SK-N-SH (cell line): ENCODE measurements at regions not wholly inside any gene's neighbourhood (a gene's known extent, or its start where the extent isn't known, plus 50 kb on each side); places are given as distances from the start of the nearest gene placed in this dataset.

Experiments
- CTCF ChIA-PET: fragments of 300-600, 350-600 bp; formaldehyde crosslinking; extraction: SDS; loops from one replicate; lab custom pipeline; 2021; lab: Yijun Ruan, JAX
- POLR2A ChIA-PET: fragments of 350-600 bp; sonication (Branson Sonifier 250); formaldehyde crosslinking; extraction: SDS; loops from one replicate; lab custom pipeline; 2020; ENCODE audit warnings: antibody characterized with exemption, inconsistent platforms; lab: Yijun Ruan, JAX
- DNase-seq: peaks from one replicate; pipeline ENCODE4 v3.0.0; 2012
- H2AFZ ChIP-seq: fragments of 200-600 bp; sonication (generic); 2 replicates; pipeline ENCODE4 v1.8.1; 2016; ENCODE audit warnings: antibody characterized with exemption, mild to moderate bottlenecking, low read depth
- H3F3A ChIP-seq: fragments of 200-600 bp; sonication (generic); replicated peaks from 2 replicates; pipeline ENCODE3; 2016; ENCODE audit warnings: antibody characterized with exemption, mild to moderate bottlenecking; ENCODE audit not compliant: insufficient read depth
- H3K27ac ChIP-seq, 2 experiments: fragments of 200-500 bp in 1 of 2; fragments of 200-600 bp in 1 of 2; sonication (Bioruptor generic) in 1 of 2; sonication (generic), shearing (Covaris generic) in 1 of 2; 2 replicates each; pipeline versions ENCODE4 v1.5.1 to v1.6.1; 2014 to 2016; ENCODE audit warnings: low read depth in 2 of 2, inconsistent platforms in 1 of 2, low read length in 1 of 2, mild to moderate bottlenecking in 1 of 2, mixed read lengths in 1 of 2
- H3K27me3 ChIP-seq: fragments of 200-600 bp; sonication (generic), shearing (Covaris generic); 2 replicates; pipeline ENCODE4 v1.6.1; 2016; ENCODE audit warnings: mixed run types; ENCODE audit not compliant: insufficient read depth
- H3K36me3 ChIP-seq, 2 experiments: fragments of 200-500 bp in 1 of 2; fragments of 200-600 bp in 1 of 2; sonication (Bioruptor generic) in 1 of 2; sonication (generic) in 1 of 2; replicated peaks in 1 of 2; 2 replicates each; pipeline versions ENCODE3 to v1.5.1; 2014 to 2016; ENCODE audit warnings: low read length in 1 of 2, mild to moderate bottlenecking in 1 of 2; ENCODE audit not compliant: insufficient read depth in 2 of 2, control insufficient read depth in 1 of 2
- H3K4me1 ChIP-seq, 2 experiments: fragments of 200-500 bp in 1 of 2; fragments of 200-600 bp in 1 of 2; sonication (Bioruptor generic) in 1 of 2; sonication (generic), shearing (Covaris generic) in 1 of 2; 2 replicates each; pipeline versions ENCODE4 v1.5.1 to v1.6.1; 2014 to 2016; ENCODE audit warnings: low read depth in 1 of 2, low read length in 1 of 2, mixed run types in 1 of 2; ENCODE audit not compliant: insufficient read depth in 2 of 2, control insufficient read depth in 1 of 2
- H3K4me2 ChIP-seq: fragments of 200-600 bp; sonication (generic), shearing (Covaris generic); 2 replicates; pipeline ENCODE4 v1.6.1; 2017; ENCODE audit warnings: mixed run types
- H3K4me3 ChIP-seq, 2 experiments: fragments of 200-500 bp in 1 of 2; fragments of 200-600 bp in 1 of 2; sonication (Bioruptor generic) in 1 of 2; sonication (generic), shearing (Covaris generic) in 1 of 2; 2 replicates each; pipeline versions ENCODE4 v1.5.1 to v1.8.1; 2014 to 2016; ENCODE audit warnings: low read depth in 2 of 2, inconsistent platforms in 1 of 2, low read length in 1 of 2, mild to moderate bottlenecking in 1 of 2, mixed read lengths in 1 of 2, moderate library complexity in 1 of 2
- H3K79me2 ChIP-seq: fragments of 200-600 bp; sonication (generic); 2 replicates; pipeline ENCODE4 v1.8.1; 2017; ENCODE audit warnings: mild to moderate bottlenecking; ENCODE audit not compliant: insufficient read depth
- H3K9ac ChIP-seq: fragments of 200-600 bp; sonication (generic); 2 replicates; pipeline ENCODE4 v1.6.1; 2017; ENCODE audit warnings: mixed run types
- H3K9me2 ChIP-seq: fragments of 200-600 bp; sonication (generic); 2 replicates; pipeline ENCODE4 v1.6.1; 2017; ENCODE audit warnings: mixed run types
- H3K9me3 ChIP-seq: fragments of 200-600 bp; sonication (generic); 2 replicates; pipeline ENCODE4 v1.6.1; 2017; ENCODE audit warnings: mixed run types, mild to moderate bottlenecking, moderate library complexity
- H4K20me1 ChIP-seq: fragments of 200-600 bp; sonication (generic); 2 replicates; pipeline ENCODE4 v1.6.1; 2017; ENCODE audit warnings: mild to moderate bottlenecking, mixed run types; ENCODE audit not compliant: insufficient read depth
- CHD2 ChIP-seq: fragments of 150-350 bp; IDR thresholded peaks from 2 replicates; pipeline ENCODE4 v1.6.1; 2018; ENCODE audit warnings: low read length; ENCODE audit not compliant: partially characterized antibody
- EP300 ChIP-seq, 2 experiments: IDR thresholded peaks; 2 replicates each; pipeline versions ENCODE4 v1.4.0 to v1.6.1; 2012; ENCODE audit warnings: borderline replicate concordance in 1 of 2, low read depth in 1 of 2, low read length in 1 of 2
- FOSL2 ChIP-seq: IDR thresholded peaks from 2 replicates; pipeline ENCODE4 v1.4.0; 2012; ENCODE audit warnings: low read depth, mild to moderate bottlenecking, moderate library complexity, borderline replicate concordance
- GABPA ChIP-seq: IDR thresholded peaks from 2 replicates; pipeline ENCODE4 v1.4.0; 2012; ENCODE audit warnings: low read depth, mild to moderate bottlenecking
- GATA2 ChIP-seq: sonication (generic); formaldehyde crosslinking; IDR thresholded peaks from 2 replicates; pipeline ENCODE4 v1.5.0; 2020; ENCODE audit warnings: mild to moderate bottlenecking, missing genetic modification reagents
- JUND ChIP-seq: IDR thresholded peaks from 2 replicates; pipeline ENCODE4 v1.4.0; 2012
- NFIC ChIP-seq: IDR thresholded peaks from 2 replicates; pipeline ENCODE4 v1.4.0; 2012; ENCODE audit warnings: borderline replicate concordance
- PBX3 ChIP-seq: IDR thresholded peaks from 2 replicates; pipeline ENCODE4; 2012
- TAF1 ChIP-seq: IDR thresholded peaks from 2 replicates; pipeline ENCODE4 v1.6.1; 2012; ENCODE audit warnings: low read depth, mild to moderate bottlenecking, low read length, moderate library complexity, borderline replicate concordance
- TCF12 ChIP-seq: IDR thresholded peaks from 2 replicates; pipeline ENCODE4 v1.4.0; 2012
- TEAD4 ChIP-seq: IDR thresholded peaks from 2 replicates; pipeline ENCODE4 v1.4.0; 2012; ENCODE audit warnings: mild to moderate bottlenecking, borderline replicate concordance; ENCODE audit not compliant: insufficient read depth
- ZBTB33 ChIP-seq: IDR thresholded peaks from 2 replicates; pipeline ENCODE4 v1.4.0; 2012; ENCODE audit warnings: low read depth, borderline replicate concordance
- WGBS: methylation state at CpG from one replicate; pipeline ENCODE4 v1.1.6; 2017; ENCODE audit warnings: low lambda C conversion rate; 5-methylcytosine and 5-hydroxymethylcytosine counted together

GRCh38 chr11:104624021-104624420, 274.2 kb downstream of the CASP12 start:
- Histone ChIP-seq H3K27ac (peak overlapping the region in 1 of 2 experiments; percentile 7; a peak in 1 of 4 replicates), H3K9ac (no peak overlapping the region), H3F3A (peaks cover 14% of the 10 kb centered on the region), H3K36me3 (no peaks in the 10 kb centered on the region), H3K4me2 (no peak overlapping the region), H2AFZ (0 out of 2 replicates have a peak overlapping the region, but pooled peaks have one; percentile 18), H3K27me3 (no peaks in the 10 kb centered on the region), H3K9me3 (no peaks in the 10 kb centered on the region), H3K9me2 (no peaks in the 10 kb centered on the region), H3K79me2 (no peaks in the 10 kb centered on the region), H3K4me1 (peaks cover 0 to 14% of the 10 kb centered on the region in 2 experiments; a peak in 2 of 4 replicates), H3K4me3 (no peak overlapping the region), H4K20me1 (no peaks in the 10 kb centered on the region)
- CTCF ChIA-PET = no interaction called here
- no peak for DNase-seq
- TF ChIP-seq GATA2 (no peak), JUND (no peak), EP300 (IDR thresholded peaks at IDR 0.05; ENCODE audit: borderline replicate concordance in 1 of 2, low read depth in 1 of 2, low read length in 1 of 2) (no peak), NFIC (no peak), TAF1 (no peak), ZBTB33 (no peak)
- POLR2A ChIA-PET = no interaction called here

GRCh38 chr11:104623518-104623917, 274.7 kb downstream of the CASP12 start:
- 76% methylated on average over 1 of the region's 1 CpG for WGBS
- no peaks in the 10 kb centered on the region for H3K9me3 ChIP-seq
- TF ChIP-seq JUND (peak; percentile 57; the same call in 1 of the 2 replicates), TCF12 (peak; percentile 55), EP300 (IDR thresholded peaks at IDR 0.05; ENCODE audit: borderline replicate concordance in 1 of 2, low read depth in 1 of 2, low read length in 1 of 2) (0 out of 4 replicates have a peak, but pooled peaks of 1 of the 2 experiments have one; percentile 11), GABPA (no peak), CHD2 (no peak), TEAD4 (peak; percentile 56; the same call in 1 of the 2 replicates), PBX3 (peak; percentile 49; the same call in 1 of the 2 replicates), FOSL2 (peak; percentile 60)
- TF ChIP-seq, all 33 proteins: peak for 6
- peaks cover 0 to 14% of the 10 kb centered on the region in 2 experiments; a peak in 2 of 4 replicates for H3K4me1 ChIP-seq
- no peak overlapping the region for H3K9ac ChIP-seq
- peak overlapping the region in 1 of 2 experiments; percentile 34; a peak in 1 of 4 replicates for H3K27ac ChIP-seq
- H3K36me3 ChIP-seq = no peaks in the 10 kb centered on the region
- no peaks in the 10 kb centered on the region for H3K79me2 ChIP-seq
- H3K4me3 ChIP-seq = no peak overlapping the region
- H4K20me1 ChIP-seq = no peaks in the 10 kb centered on the region
- no peaks in the 10 kb centered on the region for H3K9me2 ChIP-seq
- H3F3A ChIP-seq = peaks cover 14% of the 10 kb centered on the region
- no peak for DNase-seq
- CTCF ChIA-PET = no interaction called here
- 0 out of 2 replicates have a peak overlapping the region, but pooled peaks have one; percentile 19 for H3K4me2 ChIP-seq
- POLR2A ChIA-PET = no interaction called here
- H3K27me3 ChIP-seq = no peaks in the 10 kb centered on the region
- H2AFZ ChIP-seq = peak overlapping the region; percentile 18; the same call in 1 of the 2 replicates
